Activated naive CD8-positive, alpha-beta T cell treated with anti-CD3 and anti-CD28 coated beads for 36 hours (primary cell): ENCODE measurements at regions not wholly inside any gene's neighbourhood (a gene's known extent, or its start where the extent isn't known, plus 50 kb on each side); places are given as distances from the start of the nearest gene placed in this dataset.
"Not testable (repeated sequence)": the region's sequence is repeated elsewhere in the genome, so short reads cannot be mapped to it uniquely, and the experiment has no call there.

Source experiments
- DNase-seq: peaks from one replicate; pipeline ENCODE4 v3.0.0; 2021
- H3K27ac Mint-ChIP-seq: one replicate; pipeline ENCODE4 v1.8.0; 2022; ENCODE audit warnings: mild to moderate bottlenecking, moderate library complexity, mixed read lengths
- H3K27me3 Mint-ChIP-seq: one replicate; pipeline ENCODE4 v1.8.0; 2022; ENCODE audit warnings: mild to moderate bottlenecking, mixed read lengths
- H3K36me3 Mint-ChIP-seq: one replicate; pipeline ENCODE4 v1.8.0; 2021; ENCODE audit warnings: mild to moderate bottlenecking, mixed read lengths
- H3K4me1 Mint-ChIP-seq: one replicate; pipeline ENCODE4 v1.8.0; 2021; ENCODE audit warnings: mixed read lengths
- H3K4me3 Mint-ChIP-seq: one replicate; pipeline ENCODE4 v1.8.0; 2022; ENCODE audit warnings: mild to moderate bottlenecking, moderate library complexity, mixed read lengths
- H3K9me3 Mint-ChIP-seq: one replicate; pipeline ENCODE4 v1.8.0; 2022; ENCODE audit warnings: mixed read lengths

DNA sequence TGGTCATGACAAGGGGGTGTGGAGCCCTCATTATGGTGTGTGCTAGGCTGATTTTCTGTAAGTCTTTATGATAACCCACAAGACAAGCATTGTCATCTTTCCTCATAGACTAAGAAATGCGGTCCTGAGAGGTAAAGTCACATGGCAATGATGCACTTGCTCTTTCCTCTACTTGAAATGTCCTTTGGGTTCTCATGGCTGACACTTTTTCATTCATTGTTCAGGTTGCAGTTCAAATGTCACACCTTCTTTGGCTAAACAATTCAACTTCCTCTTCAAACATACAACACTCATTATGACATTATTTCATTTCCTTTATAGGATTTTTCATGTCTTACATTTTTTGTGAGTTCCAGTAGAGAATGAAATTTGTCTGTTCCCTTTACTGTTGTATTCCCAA is 323.6 kb upstream of the PRR16 start:
- Mint-ChIP-seq H3K27ac (no peak overlapping the region), H3K4me3 (no peak overlapping the region), H3K36me3 (no peaks in the 10 kb centered on the region), H3K4me1 (no peaks in the 10 kb centered on the region), H3K27me3 (no peaks in the 10 kb centered on the region), H3K9me3 (no peaks in the 10 kb centered on the region)
- no peak for DNase-seq

DNA sequence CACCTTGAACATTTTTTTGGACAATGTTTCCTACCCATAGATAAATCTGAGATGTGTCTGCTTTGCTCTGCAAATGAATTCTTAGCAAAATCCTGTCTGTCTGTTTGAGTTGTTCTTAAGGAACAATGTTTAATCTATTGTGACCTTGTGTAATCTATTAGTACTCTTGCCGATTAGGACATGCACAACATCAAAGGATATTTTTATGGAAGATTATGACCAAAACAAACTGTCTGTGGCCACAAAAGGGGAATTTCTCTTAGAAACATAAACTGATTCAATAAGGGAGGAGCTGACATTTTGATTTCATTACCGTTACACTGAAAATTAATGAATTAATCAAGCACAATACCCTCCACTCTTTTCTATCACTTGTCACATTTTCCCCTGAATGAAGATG is 323.0 kb upstream of the PRR16 start:
- no peaks in the 10 kb centered on the region for H3K4me1 Mint-ChIP-seq
- no peak for DNase-seq
- no peak overlapping the region for H3K27ac Mint-ChIP-seq
- H3K36me3 Mint-ChIP-seq, result no peaks in the 10 kb centered on the region
- no peak overlapping the region for H3K4me3 Mint-ChIP-seq
- no peaks in the 10 kb centered on the region for H3K9me3 Mint-ChIP-seq
- H3K27me3 Mint-ChIP-seq, result no peaks in the 10 kb centered on the region

DNA sequence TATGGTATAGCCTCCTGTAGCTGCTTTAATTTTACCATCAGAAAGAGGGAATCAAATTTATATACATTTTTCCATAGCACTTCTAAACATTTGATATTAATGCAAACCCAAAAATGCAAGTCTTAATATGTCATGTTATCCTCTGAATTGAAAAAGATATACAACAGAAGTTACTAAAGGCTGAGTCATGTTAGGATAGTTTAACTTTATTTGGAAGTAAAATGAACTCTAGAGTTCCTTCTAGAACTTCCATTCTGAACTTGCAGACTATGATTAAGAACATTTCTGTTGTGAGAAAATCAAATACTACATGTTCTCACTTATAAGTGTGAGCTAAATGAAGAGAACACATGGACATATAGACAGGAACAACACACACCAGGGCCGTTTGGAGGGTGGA is 317.3 kb upstream of the PRR16 start:
- Mint-ChIP-seq H3K4me3 (no peak overlapping the region), H3K9me3 (no peaks in the 10 kb centered on the region), H3K27ac (no peak overlapping the region), H3K4me1 (no peaks in the 10 kb centered on the region), H3K36me3 (no peaks in the 10 kb centered on the region), H3K27me3 (no peaks in the 10 kb centered on the region)
- DNase-seq, result no peak

DNA sequence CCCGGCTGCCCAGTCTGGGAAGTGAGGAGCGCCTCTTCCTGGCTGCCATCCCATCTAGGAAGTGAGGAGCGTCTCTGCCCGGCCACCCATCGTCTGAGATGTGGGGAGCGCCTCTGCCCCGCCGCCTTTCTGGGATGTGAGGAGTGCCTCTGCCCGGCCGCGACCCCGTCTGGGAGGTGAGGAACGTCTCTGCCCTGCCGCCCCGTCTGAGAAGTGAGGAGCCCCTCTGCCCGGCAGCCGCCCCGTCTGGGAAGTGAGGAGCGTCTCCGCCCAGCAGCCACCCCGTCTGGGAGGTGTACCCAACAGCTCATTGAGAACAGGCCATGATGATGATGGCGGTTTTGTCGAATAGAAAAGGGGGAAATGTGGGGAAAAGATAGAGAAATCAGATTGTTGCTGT is 316.2 kb upstream of the PRR16 start:
- H3K36me3 Mint-ChIP-seq, DNase-seq, H3K4me1 Mint-ChIP-seq, H3K9me3 Mint-ChIP-seq, H3K27me3 Mint-ChIP-seq, H3K27ac Mint-ChIP-seq, H3K4me3 Mint-ChIP-seq: not testable (repeated sequence)

DNA sequence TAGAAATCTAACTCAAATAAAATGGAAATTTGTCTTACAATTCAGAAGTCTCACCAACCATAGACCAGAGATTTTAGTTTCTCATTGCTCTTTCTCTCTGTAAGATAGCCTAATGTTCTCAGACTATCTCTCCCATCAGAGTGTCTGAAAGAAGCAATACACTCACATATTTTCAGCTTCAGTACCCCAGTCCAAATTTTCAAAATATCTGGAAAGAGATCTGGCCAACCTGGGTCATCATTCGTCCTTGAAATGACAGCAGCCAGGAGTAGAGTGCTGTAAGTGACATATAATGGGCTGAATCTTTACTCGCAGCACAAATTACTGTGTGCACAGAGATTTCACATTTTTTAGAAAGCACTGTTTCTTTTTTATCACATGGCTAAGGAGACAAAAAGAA is 313.3 kb upstream of the PRR16 start:
- H3K27ac Mint-ChIP-seq, result no peak overlapping the region
- H3K36me3 Mint-ChIP-seq, result no peaks in the 10 kb centered on the region
- no peak for DNase-seq
- no peaks in the 10 kb centered on the region for H3K9me3 Mint-ChIP-seq
- no peaks in the 10 kb centered on the region for H3K27me3 Mint-ChIP-seq
- H3K4me3 Mint-ChIP-seq, result no peak overlapping the region
- H3K4me1 Mint-ChIP-seq, result no peaks in the 10 kb centered on the region

DNA sequence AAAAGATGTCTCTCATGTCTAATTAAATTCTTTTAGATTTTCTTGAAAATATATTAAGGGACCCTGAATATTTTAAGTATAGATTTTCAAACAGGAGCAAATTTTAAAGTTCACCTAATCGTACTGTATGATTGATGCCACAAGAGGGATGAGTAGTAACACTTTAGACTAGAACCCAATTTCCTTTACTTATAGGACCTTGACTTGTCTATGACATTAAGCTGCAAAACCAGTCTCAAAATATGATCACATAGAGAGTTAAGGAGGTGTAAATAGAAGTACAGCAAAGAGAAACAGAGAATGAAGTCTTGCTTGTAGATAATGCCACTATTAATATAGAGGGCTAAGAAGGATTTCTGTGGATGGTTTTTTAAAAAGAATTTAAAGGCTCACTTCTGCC is 312.9 kb upstream of the PRR16 start:
- Mint-ChIP-seq H3K4me3 (no peak overlapping the region), H3K27me3 (no peaks in the 10 kb centered on the region)

DNA sequence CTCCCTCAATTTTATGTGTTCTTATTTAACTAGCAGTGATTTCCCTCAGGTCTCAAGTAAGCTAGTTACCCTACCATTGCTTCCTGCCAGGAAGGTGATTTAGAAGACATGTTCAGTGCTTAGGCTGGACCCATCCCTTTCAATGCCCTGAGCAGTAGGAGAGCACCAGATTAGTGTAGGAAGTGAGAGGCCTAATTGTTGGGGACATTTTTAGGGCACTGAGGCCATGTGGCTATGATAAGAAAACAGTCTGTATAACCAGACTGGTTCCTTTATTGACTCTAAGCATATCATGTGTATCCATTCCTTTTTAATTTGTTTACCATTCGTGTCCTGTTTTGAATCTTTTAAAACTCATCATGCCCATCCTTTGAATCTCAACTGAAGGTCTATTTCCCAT is 312.3 kb upstream of the PRR16 start:
- no peak overlapping the region for H3K27ac Mint-ChIP-seq
- H3K4me1 Mint-ChIP-seq, result no peaks in the 10 kb centered on the region
- no peaks in the 10 kb centered on the region for H3K36me3 Mint-ChIP-seq
- H3K9me3 Mint-ChIP-seq, result no peaks in the 10 kb centered on the region
- no peaks in the 10 kb centered on the region for H3K27me3 Mint-ChIP-seq
- no peak for DNase-seq
- H3K4me3 Mint-ChIP-seq, result no peak overlapping the region

More for the DNA sequence above, 312.9 kb upstream of the PRR16 start:
- no peaks in the 10 kb centered on the region for H3K36me3 Mint-ChIP-seq
- no peak overlapping the region for H3K27ac Mint-ChIP-seq
- H3K9me3 Mint-ChIP-seq, result no peaks in the 10 kb centered on the region
- no peaks in the 10 kb centered on the region for H3K4me1 Mint-ChIP-seq
- no peak for DNase-seq

DNA sequence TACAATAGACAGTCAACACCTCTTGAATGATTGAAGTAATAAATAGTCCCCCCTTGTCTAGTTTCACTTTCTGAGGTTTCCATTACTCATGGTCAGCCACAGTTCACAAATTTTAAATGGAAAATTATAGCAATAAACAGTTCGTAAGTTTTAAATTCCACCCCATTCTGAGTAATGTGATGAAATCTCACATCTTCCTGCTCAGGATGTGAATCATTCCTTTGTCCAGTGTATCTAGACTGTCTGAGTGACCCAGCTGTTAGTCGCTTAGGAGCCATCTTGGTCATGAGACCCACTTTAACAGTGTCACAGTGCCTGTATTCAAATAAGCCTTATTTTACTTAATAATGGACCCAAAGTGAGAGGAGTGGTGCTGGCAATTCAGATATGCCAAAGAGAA is 311.6 kb upstream of the PRR16 start:
- Mint-ChIP-seq H3K4me1 (no peaks in the 10 kb centered on the region), H3K27ac (no peak overlapping the region), H3K4me3 (no peak overlapping the region), H3K9me3 (no peaks in the 10 kb centered on the region), H3K36me3 (no peaks in the 10 kb centered on the region), H3K27me3 (no peaks in the 10 kb centered on the region)
- DNase-seq, result no peak

DNA sequence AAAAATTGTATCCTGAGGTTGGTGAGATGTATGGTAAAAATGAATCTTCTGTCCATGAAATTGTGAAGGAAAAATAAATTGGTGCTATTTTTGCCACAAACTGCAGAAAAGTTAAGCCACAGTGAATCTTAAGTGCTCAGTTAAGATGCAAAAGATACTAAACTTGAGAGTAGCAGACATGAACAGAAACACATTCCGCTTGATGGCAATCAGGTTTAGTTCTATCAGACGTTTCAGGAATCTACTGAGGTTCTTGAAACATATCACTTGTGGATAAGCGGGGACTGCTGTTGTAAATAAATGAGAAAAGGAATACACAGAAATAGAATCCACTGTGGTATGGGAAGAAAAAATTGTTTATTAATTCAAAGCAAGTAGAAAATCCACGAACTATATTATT is 311.2 kb upstream of the PRR16 start:
- H3K4me1 Mint-ChIP-seq, result no peaks in the 10 kb centered on the region
- no peak overlapping the region for H3K27ac Mint-ChIP-seq
- H3K27me3 Mint-ChIP-seq, result no peaks in the 10 kb centered on the region
- H3K9me3 Mint-ChIP-seq, result no peaks in the 10 kb centered on the region
- no peak for DNase-seq
- H3K4me3 Mint-ChIP-seq, result no peak overlapping the region
- H3K36me3 Mint-ChIP-seq, result no peaks in the 10 kb centered on the region

DNA sequence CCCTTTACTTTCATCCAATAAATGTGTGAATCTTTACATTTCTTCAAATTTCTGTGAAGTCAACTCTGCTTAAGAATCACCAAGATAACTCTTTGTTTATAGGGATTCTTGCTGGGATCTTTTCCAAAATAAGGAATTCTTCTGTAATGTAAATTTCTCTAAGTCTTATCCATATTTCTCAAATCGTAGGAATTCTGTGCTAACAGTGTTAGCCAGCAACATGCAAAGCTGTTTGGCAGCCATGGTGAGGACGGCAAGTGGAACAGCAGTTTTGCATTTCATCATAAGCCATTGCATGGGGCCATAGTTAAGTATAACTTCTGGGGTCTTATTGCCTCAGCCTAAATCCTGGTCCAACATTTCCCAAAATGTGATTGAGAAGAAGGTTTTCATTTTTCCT is 310.5 kb upstream of the PRR16 start:
- Mint-ChIP-seq H3K27ac (no peak overlapping the region), H3K9me3 (no peaks in the 10 kb centered on the region), H3K4me3 (no peak overlapping the region), H3K4me1 (no peaks in the 10 kb centered on the region), H3K27me3 (no peaks in the 10 kb centered on the region), H3K36me3 (no peaks in the 10 kb centered on the region)
- no peak for DNase-seq

DNA sequence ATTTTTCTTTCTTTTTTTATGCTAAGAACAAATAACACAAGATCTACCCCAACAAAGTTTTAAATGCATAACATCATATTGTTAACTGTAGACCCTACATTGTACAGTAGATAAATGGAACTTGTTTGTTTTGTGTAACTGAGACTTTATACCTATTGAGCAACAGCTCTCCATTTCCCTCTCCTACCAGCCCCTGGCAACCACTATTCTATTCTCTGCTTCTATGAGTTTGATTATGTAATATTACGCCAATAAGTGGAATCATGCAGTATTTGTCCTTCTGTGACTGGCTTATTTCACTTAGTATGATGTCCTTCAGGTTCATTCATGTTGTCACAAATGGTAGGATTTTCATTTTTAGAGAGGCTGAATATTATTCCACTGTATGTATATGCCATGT is 308.2 kb upstream of the PRR16 start:
- no peak for DNase-seq
- H3K4me3 Mint-ChIP-seq, result no peak overlapping the region
- H3K27me3 Mint-ChIP-seq, result no peaks in the 10 kb centered on the region
- no peak overlapping the region for H3K27ac Mint-ChIP-seq
- no peaks in the 10 kb centered on the region for H3K9me3 Mint-ChIP-seq
- H3K36me3 Mint-ChIP-seq, result no peaks in the 10 kb centered on the region
- no peaks in the 10 kb centered on the region for H3K4me1 Mint-ChIP-seq

DNA sequence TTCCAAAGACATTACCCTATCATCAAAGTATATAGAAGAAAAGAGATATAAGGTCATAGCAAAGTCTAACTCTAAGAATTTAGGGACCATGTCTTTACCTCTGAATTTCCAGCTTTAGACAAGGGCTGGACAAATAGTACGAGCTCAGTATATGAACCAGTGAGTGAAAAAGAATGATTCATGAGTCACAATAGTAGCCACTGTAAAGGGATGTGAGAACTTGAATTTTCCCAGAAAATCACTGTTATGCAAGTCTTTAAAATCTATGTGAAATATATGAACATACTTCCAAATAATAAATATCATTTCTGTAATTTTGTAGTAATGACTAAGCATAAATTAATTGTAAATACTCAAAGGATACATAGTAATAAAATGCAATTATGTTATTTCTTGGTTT is 305.9 kb upstream of the PRR16 start:
- no peaks in the 10 kb centered on the region for H3K27me3 Mint-ChIP-seq
- H3K4me3 Mint-ChIP-seq, result no peak overlapping the region
- DNase-seq, result no peak
- H3K9me3 Mint-ChIP-seq, result no peaks in the 10 kb centered on the region
- H3K27ac Mint-ChIP-seq, result no peak overlapping the region
- no peaks in the 10 kb centered on the region for H3K4me1 Mint-ChIP-seq
- no peaks in the 10 kb centered on the region for H3K36me3 Mint-ChIP-seq

DNA sequence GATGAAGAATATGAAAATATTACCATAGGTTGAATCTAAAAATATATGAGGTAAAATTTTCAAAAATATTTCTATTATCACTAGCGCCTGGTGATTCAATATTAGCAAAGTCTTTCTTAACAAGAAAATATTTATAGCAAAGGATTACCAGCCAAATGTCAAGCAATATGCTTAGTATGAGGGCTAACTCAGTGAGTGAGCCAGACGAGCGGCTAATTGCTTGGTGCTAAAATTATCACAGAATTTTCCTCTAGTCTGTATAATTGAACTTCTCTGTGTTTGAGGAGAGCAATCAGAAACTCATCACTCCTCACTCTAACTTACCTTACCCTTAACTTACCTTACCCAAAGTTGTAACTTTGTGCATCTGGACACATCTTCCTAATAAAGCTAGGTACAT is 304.9 kb upstream of the PRR16 start:
- Mint-ChIP-seq H3K27ac (no peak overlapping the region), H3K4me1 (no peaks in the 10 kb centered on the region), H3K4me3 (no peak overlapping the region), H3K27me3 (no peaks in the 10 kb centered on the region), H3K9me3 (no peaks in the 10 kb centered on the region), H3K36me3 (no peaks in the 10 kb centered on the region)
- no peak for DNase-seq

DNA sequence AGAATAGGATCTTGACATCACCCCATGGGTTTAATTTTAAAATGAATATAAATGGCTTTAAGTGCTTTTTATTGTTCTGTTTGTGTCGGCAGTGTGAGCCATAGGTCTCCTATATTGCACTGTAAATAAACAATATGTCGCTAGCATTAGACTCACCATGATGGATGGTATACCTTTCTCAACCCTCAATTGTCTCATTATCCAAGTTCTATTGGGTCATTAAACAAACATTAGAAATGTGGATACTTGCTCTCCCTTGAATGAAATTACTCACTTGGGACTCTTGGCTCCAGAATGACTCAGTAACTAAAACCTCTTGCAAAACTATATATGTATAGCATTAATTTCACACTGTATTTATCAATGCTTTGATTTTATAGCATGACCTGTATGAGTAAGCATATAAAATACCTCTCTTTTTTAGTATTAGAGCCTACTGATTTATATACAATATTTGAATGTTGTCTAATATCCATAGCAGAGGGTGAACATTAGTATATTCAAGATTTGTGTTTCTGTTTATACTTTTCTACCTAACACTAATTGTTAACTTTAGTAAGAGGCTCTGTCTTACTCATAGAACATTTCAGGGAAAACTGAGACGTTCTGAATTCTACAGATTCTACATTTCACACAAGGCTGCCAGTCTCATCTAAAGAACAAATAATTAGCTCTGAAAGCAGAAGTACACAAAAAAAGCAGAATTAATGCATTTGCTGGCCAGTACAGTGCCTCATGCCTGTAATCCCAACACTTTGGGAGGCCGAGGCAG is 303.8 kb upstream of the PRR16 start:
- no peak for DNase-seq
- no peaks in the 10 kb centered on the region for H3K9me3 Mint-ChIP-seq
- H3K4me1 Mint-ChIP-seq, result no peaks in the 10 kb centered on the region
- H3K36me3 Mint-ChIP-seq, result no peaks in the 10 kb centered on the region
- no peak overlapping the region for H3K4me3 Mint-ChIP-seq
- no peaks in the 10 kb centered on the region for H3K27me3 Mint-ChIP-seq
- H3K27ac Mint-ChIP-seq, result no peak overlapping the region

DNA sequence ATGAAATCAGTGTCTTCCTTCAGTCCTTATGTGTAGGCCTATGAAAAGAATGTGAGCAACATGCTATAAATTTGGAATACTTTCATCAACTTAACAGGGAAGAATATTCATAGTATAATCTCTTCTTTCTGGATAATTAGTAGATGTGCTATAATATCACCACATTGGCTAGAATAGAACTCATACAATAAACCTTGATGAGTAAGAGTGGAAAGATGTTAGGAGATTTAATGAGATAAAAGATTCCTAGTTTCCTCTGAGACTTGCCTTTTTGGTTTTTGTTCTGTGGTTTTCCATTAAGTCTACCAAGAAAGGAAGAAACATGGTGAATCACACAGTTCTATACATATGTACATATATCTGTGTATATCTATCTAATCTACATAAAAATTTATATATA is 301.8 kb upstream of the PRR16 start:
- no peaks in the 10 kb centered on the region for H3K27me3 Mint-ChIP-seq

DNA sequence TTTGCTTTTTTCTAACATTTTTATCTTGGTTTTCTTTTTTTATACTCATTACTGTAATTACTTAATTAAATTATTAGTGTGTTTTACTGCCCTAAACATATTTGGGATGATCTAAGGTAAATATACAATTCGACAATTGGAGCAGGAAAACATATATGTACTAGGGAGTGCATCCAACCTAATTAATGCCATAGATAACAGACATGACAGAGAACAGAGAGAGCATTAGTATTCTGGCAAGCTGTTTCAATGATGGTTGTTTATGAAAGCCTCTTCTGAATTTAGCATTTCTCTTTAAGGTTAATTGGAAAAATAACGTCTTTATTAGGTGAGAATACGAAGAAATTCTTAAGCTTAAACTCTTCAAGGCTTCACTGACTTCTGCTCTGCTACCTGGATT is 300.1 kb upstream of the PRR16 start:
- no peaks in the 10 kb centered on the region for H3K4me1 Mint-ChIP-seq
- H3K27ac Mint-ChIP-seq, result no peak overlapping the region
- no peaks in the 10 kb centered on the region for H3K27me3 Mint-ChIP-seq
- no peaks in the 10 kb centered on the region for H3K36me3 Mint-ChIP-seq
- DNase-seq, result no peak
- H3K9me3 Mint-ChIP-seq, result no peaks in the 10 kb centered on the region
- H3K4me3 Mint-ChIP-seq, result no peak overlapping the region

More for the DNA sequence above, 301.8 kb upstream of the PRR16 start:
- Mint-ChIP-seq H3K4me3 (no peak overlapping the region), H3K27ac (no peak overlapping the region), H3K4me1 (no peaks in the 10 kb centered on the region), H3K9me3 (no peaks in the 10 kb centered on the region), H3K36me3 (no peaks in the 10 kb centered on the region)
- no peak for DNase-seq

DNA sequence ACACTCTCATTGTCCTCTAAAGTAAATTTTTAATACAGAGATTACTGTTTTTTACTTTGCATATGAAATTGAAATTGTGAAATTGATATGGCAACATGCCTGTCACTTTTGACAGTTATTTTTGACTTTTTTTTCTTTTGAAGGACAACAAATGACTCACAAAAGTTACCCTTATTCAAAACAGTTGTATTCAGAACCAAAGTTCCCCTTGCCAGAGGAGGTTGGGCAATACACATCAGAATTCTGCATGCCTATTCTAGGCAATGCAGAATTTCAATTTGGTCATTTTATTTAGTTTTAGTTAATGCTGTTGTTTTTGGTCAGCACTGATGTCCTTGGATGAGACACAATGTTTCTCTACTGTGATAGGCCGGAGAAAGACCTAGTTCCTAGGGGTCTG is 299.1 kb upstream of the PRR16 start:
- Mint-ChIP-seq H3K27ac (no peak overlapping the region), H3K9me3 (no peaks in the 10 kb centered on the region), H3K4me1 (no peaks in the 10 kb centered on the region), H3K36me3 (no peaks in the 10 kb centered on the region), H3K4me3 (no peak overlapping the region), H3K27me3 (no peaks in the 10 kb centered on the region)
- DNase-seq, result no peak
